NT2/D1 (cell line): ENCODE measurements at regions not wholly inside any gene's neighbourhood (a gene's known extent, or its start where the extent isn't known, plus 50 kb on each side); places are given as distances from the start of the nearest gene placed in this dataset.

Experiments
- SUZ12 ChIP-seq: IDR thresholded peaks from 2 replicates; pipeline ENCODE4 v1.6.1; 2011; ENCODE audit not compliant: insufficient read length, insufficient read depth; ENCODE audit errors: extremely low read depth
- YY1 ChIP-seq: IDR thresholded peaks from 2 replicates; pipeline ENCODE4 v1.6.1; 2011; ENCODE audit not compliant: insufficient read length, insufficient read depth
- ZNF274 ChIP-seq: IDR thresholded peaks from 2 replicates; pipeline ENCODE4 v1.6.1; 2011; ENCODE audit warnings: mild to moderate bottlenecking, low read depth, low read length

- TF ChIP-seq YY1 (no peak), ZNF274 (no peak), SUZ12 (no peak)
These were observed 67.8 kb upstream of the ATP6AP2 start for GRCh38 chrX:40513012-40513411.
